ENCODE measurements at regions not wholly inside any gene's neighbourhood (a gene's known extent, or its start where the extent isn't known, plus 50 kb on each side); places are given as distances from the start of the nearest gene placed in this dataset.

- no peak for DNase-seq (ENCODE audit: low read depth)
These were observed 62.0 kb upstream of the STARD4 start for GRCh38 chr5:111574311-111574710.

- DNase-seq (ENCODE audit: low read depth), result no peak
These were observed 60.2 kb upstream of the STARD4 start for GRCh38 chr5:111572561-111572960.

- no peak for DNase-seq (ENCODE audit: low read depth)
These were observed 50.9 kb upstream of the STARD4 start for GRCh38 chr5:111563031-111563822.

DNA sequence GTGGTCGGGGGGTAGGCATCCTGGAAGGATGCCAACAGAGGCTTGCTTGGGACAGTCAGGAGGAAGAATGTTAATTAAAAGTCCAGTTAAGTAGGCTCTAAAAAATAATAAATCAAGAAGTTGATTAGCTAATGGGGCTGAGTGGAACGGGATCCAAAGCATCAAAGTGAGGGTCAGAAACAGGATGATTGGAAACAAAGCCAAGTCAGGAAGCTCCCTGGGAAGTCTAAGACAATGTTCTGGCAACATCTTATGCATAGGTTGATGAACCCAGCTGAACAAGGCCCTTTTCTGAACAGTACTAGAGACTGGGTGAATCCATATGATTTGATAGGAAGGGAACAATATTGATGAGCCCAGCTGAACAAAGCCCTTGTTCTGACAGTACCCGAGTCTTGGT lies 50.2 kb upstream of the STARD4 start:
- DNase-seq (ENCODE audit: low read depth), result no peak

Data from activated T-cell treated with anti-CD3 and anti-CD28 coated beads for 48 hours (primary cell).